Muscle layer of duodenum (tissue), 2 donors: ENCODE measurements at regions not wholly inside any gene's neighbourhood (a gene's known extent, or its start where the extent isn't known, plus 50 kb on each side); places are given as distances from the start of the nearest gene placed in this dataset.

Source experiments
- H3K27ac ChIP-seq: one replicate; pipeline ENCODE4 v1.7.0; 2013; ENCODE audit warnings: mild to moderate bottlenecking, low read length
- H3K27me3 ChIP-seq: one replicate; pipeline ENCODE4 v1.7.0; 2013; ENCODE audit warnings: low read depth, mild to moderate bottlenecking, control low read depth, low read length
- H3K36me3 ChIP-seq, 2 donors: one replicate each; pipeline ENCODE4 v1.7.0; 2013; ENCODE audit warnings: low read length in 2 of 2, control low read depth in 1 of 2, mild to moderate bottlenecking in 1 of 2; ENCODE audit not compliant: insufficient read depth in 2 of 2, control insufficient read depth in 1 of 2
- H3K4me1 ChIP-seq, 2 donors: one replicate each; pipeline ENCODE4 v1.7.0; 2013; ENCODE audit warnings: low read length in 2 of 2, mild to moderate bottlenecking in 2 of 2, control low read depth in 1 of 2, moderate library complexity in 1 of 2; ENCODE audit not compliant: insufficient read depth in 2 of 2, control insufficient read depth in 1 of 2
- H3K4me3 ChIP-seq, 2 donors: one replicate each; pipeline ENCODE4 v1.7.0; 2013; ENCODE audit warnings: low read length in 2 of 2, low read depth in 1 of 2, mild to moderate bottlenecking in 1 of 2
- H3K9me3 ChIP-seq, 2 donors: one replicate each; pipeline ENCODE4 v1.7.0; 2013; ENCODE audit warnings: low read length in 2 of 2, control low read depth in 1 of 2, mild to moderate bottlenecking in 1 of 2; ENCODE audit not compliant: control insufficient read depth in 1 of 2
- donor health status: healthy.

DNA sequence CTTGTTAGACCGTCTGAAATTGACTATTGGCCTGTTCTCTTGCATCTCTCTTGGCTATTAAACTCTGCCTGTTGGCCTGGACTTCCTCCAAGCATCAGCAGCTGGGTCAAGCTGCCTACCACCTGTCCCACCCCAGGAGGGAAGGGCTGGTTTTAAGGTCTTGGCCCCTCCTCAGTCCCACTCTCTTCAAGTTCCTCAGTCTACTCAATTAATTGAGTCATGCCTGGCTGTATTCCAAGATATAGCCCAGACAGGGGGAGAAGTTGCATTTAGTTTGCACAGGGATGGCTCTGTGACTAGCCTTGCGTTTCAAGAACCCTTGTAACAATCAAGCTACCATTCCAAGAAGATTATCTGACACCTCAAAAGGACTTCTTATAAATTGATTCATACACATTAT is 113.8 kb upstream of the GLI3 start:
- H3K27ac ChIP-seq: no peak overlapping the region
- no peaks in the 10 kb centered on the region for H3K27me3 ChIP-seq
- no peaks in the 10 kb centered on the region for H3K9me3 ChIP-seq
- peaks cover 0 to 25% of the 10 kb centered on the region in 2 donors for H3K4me1 ChIP-seq
- no peak overlapping the region for H3K4me3 ChIP-seq
- no peaks in the 10 kb centered on the region for H3K36me3 ChIP-seq

DNA sequence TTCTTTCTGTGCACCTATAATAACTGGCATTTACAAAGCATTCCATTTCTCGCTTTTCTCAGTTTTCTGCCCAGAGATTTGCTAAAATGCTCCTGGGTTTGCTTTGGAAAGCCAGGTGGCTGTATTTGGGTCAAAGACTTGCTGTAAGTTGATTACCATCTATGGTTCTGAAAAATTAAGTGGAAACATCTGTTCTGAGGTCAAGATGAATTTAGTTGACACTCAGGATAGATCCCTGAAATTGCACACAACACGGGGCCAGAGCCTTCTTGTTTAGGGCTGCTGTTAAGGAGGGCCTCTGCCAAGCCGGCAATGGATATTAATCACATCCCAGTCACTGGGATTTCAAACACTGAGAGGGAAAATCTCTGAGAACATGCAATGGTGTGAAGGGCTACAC is 111.6 kb upstream of the GLI3 start:
- Histone ChIP-seq H3K4me1 (peaks cover 0 to 25% of the 10 kb centered on the region in 2 donors), H3K9me3 (no peaks in the 10 kb centered on the region), H3K36me3 (no peaks in the 10 kb centered on the region), H3K27ac (no peak overlapping the region), H3K4me3 (no peak overlapping the region), H3K27me3 (no peaks in the 10 kb centered on the region)

DNA sequence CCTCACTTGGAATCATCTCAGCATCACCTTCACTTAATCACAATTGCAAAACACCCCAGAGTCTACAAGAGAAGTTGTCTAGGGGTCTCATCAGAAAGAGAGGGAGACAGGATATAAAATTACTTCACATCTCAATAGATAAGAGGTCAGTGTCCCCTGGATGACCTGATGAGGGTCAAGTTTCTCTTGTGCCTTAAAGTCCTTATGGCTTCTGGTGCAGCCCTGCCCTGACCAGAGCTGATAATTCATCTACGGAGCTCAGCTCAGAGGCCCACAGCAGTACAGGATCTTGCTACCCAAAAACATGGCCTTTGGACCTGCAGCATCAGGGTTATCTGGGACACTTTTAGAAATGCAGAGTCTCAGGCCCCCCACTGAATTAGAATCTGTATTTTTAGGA is 111.1 kb upstream of the GLI3 start:
- H3K4me1 ChIP-seq: peaks cover 0 to 26% of the 10 kb centered on the region in 2 donors
- no peak overlapping the region for H3K27ac ChIP-seq
- H3K27me3 ChIP-seq: no peaks in the 10 kb centered on the region
- H3K9me3 ChIP-seq: no peaks in the 10 kb centered on the region
- no peak overlapping the region for H3K4me3 ChIP-seq
- H3K36me3 ChIP-seq: no peaks in the 10 kb centered on the region

DNA sequence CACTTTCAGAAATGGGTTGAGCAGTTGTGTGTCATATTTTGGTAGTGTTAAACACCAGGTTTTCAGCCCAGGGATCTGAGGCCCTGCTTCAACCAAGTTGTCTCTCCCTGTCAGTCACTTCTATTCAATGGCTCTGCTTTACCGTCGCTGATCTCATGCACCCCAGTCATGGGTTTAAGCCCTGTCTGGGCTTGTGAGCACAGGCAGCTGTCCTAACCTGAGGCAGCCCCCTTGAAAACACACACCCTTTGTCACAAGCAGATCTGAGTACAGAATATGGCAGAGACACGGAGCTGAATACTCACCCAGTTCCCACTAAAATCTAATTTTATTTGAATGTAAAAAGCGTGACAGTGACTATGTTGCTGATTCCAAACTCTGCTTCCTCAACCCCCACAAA is 110.6 kb upstream of the GLI3 start:
- H3K36me3 ChIP-seq: no peaks in the 10 kb centered on the region
- H3K9me3 ChIP-seq: no peaks in the 10 kb centered on the region
- peaks cover 0 to 30% of the 10 kb centered on the region in 2 donors for H3K4me1 ChIP-seq
- H3K4me3 ChIP-seq: no peak overlapping the region
- no peak overlapping the region for H3K27ac ChIP-seq
- H3K27me3 ChIP-seq: no peaks in the 10 kb centered on the region

DNA sequence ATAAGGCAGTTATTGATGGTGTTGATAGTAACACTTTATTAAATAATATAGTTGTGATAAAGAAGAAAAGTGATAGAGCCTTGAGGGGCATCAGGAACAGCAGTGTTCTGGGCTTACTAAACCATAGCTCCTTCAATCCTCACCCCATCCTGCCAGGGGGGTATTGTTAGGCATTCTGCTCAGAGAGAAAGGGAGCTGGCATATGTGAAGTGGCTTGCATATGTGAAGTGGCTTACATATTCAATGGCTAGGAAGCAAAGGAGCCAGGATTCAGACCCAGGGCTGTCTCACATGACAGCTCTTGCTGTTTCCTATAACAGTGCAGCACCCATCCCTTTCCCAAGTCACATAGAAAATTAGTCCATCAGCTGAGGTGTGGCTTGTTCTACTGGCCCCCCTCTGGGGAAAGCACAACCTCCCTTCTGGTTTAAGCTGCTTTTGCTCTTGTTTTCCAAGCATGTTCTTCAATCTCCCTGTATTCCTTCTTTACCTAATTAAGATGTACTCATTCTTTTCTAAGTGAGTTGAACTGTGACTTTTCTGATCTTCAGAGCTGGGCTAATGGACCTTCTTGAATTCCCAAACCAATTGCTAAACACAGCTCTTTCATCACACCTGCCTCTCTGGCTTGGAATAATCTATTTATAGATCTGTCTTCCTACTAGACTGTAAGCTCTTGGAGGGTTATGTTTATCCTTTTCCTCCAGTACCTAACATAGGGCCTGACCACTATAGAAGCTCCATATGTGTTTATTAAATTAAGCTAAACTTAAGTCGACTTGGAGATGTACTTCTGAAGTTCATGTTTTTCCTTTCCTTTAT is 108.7 kb upstream of the GLI3 start:
- H3K4me1 ChIP-seq: peaks cover 0 to 20% of the 10 kb centered on the region in 2 donors
- H3K27ac ChIP-seq: no peak overlapping the region
- H3K36me3 ChIP-seq: no peaks in the 10 kb centered on the region
- no peaks in the 10 kb centered on the region for H3K9me3 ChIP-seq
- H3K27me3 ChIP-seq: no peaks in the 10 kb centered on the region
- H3K4me3 ChIP-seq: no peak overlapping the region

DNA sequence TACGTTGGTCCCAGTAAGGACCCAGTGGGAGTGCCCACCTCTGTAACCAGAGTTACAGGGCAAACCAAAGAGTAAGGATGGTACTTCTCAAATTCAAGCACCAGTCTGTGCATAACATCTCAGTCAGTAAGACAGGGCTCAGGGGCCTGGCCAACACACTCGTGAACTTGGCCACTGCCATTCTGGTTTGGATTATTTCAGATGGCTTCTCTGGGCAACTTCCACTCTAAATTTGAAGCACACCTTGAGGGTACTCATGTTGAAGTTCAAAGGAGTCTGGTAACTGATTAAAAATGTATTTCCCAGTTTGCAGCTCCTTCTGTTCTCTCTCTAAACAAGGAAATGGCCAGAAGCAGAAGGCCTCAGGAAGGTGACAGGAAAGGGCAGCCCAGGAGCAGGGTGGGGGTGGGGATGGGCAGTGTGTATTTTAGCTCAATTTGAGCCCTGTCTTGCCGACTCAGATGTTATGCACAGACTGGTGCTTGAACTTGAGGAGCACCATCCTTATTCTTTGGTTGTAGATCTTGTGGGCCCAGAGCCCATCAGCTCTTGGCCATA is 107.3 kb upstream of the GLI3 start:
- Histone ChIP-seq H3K27me3 (no peaks in the 10 kb centered on the region), H3K4me1 (peaks cover 0 to 20% of the 10 kb centered on the region in 2 donors), H3K4me3 (no peak overlapping the region), H3K9me3 (no peaks in the 10 kb centered on the region), H3K27ac (no peak overlapping the region), H3K36me3 (no peaks in the 10 kb centered on the region)

DNA sequence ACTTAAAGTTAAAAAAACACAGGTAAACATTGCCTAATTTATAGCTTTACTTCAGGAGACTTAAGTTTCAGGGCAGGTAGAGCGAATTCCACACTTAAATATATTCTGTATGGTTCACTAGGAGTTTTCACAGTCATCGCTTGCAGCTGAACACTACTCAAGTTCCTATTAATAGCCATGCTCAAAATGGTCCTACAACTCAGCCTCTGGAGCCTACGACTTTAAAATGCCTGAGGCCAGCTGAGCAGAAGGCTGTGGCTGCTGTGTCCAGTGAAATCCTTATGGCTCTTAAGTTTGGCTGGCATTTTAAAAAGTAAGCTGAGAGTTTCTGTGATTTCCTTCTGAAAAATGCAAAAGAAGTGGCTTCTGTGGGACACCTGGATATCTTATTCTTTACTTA is 105.4 kb upstream of the GLI3 start:
- Histone ChIP-seq H3K4me1 (peaks cover 0 to 11% of the 10 kb centered on the region in 2 donors), H3K27me3 (no peaks in the 10 kb centered on the region)

DNA sequence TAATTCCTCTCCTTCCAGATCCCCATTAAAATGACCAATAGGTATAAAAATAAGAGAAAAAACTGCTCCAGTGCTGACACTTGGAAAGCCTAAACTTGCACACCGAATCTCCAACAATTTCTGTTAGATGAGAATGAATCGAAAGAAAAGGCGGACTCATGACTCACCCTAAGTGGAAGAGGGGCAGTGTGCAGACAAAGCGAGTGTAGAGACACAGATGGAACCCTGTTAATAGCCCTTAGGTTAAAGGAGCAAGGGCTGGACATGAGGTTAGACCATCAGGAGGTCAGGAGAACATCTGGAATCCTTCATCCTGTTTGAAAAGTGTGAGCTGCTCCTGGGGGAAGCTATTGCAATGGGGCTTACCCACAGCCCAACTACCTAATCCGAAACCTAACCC is 103.4 kb upstream of the GLI3 start:
- Histone ChIP-seq H3K9me3 (no peaks in the 10 kb centered on the region), H3K27me3 (no peaks in the 10 kb centered on the region), H3K4me1 (peaks cover 0 to 13% of the 10 kb centered on the region in 2 donors), H3K36me3 (no peaks in the 10 kb centered on the region), H3K4me3 (no peak overlapping the region), H3K27ac (no peak overlapping the region)

More for the DNA sequence above, 105.4 kb upstream of the GLI3 start:
- Histone ChIP-seq H3K36me3 (no peaks in the 10 kb centered on the region), H3K27ac (no peak overlapping the region), H3K9me3 (no peaks in the 10 kb centered on the region), H3K4me3 (no peak overlapping the region)

DNA sequence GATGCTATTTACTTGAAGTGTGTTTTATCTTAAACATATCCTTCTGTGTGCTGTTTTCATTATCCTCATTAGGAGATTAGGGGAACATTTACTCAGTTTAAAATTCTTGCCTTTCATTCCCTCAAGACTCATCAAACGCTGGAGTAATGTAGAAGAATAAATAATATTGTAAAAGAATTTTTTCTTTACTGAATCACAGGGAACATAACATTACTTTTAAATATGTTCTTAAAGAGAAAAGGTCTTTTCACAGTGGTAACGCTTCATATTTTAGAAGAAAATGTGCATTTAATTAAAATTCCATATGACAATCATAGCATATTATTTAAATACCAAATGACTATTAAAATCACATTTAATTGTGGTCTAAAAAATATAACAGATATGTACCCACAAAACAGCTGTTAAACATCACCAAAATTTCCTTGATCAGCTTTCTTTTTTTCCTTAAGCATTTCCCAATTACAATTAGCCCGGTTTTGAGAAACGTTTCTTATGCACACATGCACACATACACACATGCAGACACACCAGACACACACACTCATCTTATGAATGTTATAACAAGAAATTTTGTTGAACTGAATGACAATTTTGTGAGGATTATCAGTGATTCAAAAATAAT is 102.0 kb upstream of the GLI3 start:
- H3K36me3 ChIP-seq: no peaks in the 10 kb centered on the region
- H3K27ac ChIP-seq: peak overlapping the region; percentile 2

DNA sequence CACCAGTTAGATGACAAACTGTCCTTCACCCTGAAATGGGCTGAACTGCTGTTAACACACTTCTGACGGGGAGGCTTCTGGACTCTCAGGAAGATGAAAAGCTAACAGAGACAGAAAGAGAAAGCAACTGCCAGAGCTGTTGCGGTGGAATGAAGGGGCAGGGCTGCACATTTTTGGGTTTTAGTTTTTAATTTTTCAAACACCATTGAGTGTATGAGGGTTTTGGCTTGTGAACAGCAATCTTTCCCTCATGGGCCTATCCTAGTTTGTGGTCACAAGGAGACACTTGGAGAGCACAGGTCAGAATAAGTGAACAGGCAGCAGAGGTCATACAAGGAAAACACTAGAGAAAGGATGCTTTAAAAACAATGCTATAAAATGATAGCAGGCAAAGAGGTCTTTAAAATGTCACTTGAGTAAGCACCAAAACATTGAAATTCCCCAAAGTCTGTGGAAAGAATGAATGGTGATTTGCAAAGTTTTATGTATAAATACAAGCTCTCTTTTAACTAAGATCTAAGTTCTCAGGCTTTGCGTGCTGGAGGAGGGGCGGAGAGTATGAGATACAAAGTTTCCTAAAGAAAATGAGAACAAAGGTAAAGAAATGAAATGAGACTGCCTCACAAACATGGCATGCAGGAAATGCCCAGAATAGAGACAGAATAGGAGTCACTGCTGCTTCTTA is 101.4 kb upstream of the GLI3 start:
- no peak overlapping the region for H3K4me3 ChIP-seq

More for the DNA sequence above, 102.0 kb upstream of the GLI3 start:
- H3K4me1 ChIP-seq: peaks cover 0 to 13% of the 10 kb centered on the region in 2 donors
- H3K27me3 ChIP-seq: no peaks in the 10 kb centered on the region
- no peaks in the 10 kb centered on the region for H3K9me3 ChIP-seq
- no peak overlapping the region for H3K4me3 ChIP-seq

DNA sequence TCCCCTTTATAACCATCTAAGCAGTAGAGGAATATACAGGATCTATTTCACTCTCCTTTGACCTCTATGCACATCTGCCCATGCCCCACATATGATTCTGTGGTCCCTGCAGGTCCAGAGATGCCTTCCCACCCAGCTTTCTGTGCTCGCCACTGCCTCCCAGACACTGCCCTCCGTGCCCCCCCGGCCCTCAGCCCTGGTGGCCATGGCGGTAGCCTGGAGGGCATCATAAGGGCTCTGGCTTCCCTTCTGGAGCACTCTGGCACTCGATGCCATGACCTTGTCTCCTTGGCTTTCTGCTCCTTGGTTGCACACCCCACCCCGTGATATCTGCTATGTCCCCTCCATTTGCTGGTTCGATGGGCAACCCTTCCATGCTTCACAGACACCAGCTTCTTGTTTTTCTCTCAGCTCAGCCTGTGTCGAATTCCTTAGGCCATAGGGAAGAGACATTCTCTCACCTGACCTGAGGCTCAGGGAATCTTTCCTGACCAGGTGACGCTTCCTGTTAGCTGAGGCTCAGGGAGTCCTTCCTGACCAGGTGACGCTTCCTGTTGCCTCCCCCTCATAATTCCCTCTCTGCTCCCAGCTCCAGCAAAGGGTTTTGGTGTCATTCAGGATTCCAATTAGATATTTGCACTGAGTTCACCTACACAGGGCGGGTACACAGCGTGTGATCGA is 100.4 kb upstream of the GLI3 start:
- Histone ChIP-seq H3K9me3 (peaks cover 0 to 6% of the 10 kb centered on the region in 2 donors), H3K27me3 (no peaks in the 10 kb centered on the region), H3K4me1 (peaks cover 0 to 8% of the 10 kb centered on the region in 2 donors), H3K27ac (no peak overlapping the region), H3K4me3 (no peak overlapping the region), H3K36me3 (no peaks in the 10 kb centered on the region)

More for the DNA sequence above, 101.4 kb upstream of the GLI3 start:
- peak overlapping the region; percentile 2 for H3K27ac ChIP-seq
- no peaks in the 10 kb centered on the region for H3K27me3 ChIP-seq
- no peaks in the 10 kb centered on the region for H3K9me3 ChIP-seq
- peaks cover 0 to 13% of the 10 kb centered on the region in 2 donors for H3K4me1 ChIP-seq
- H3K36me3 ChIP-seq: no peaks in the 10 kb centered on the region
